GM12878 (cell line): ENCODE measurements at regions not wholly inside any gene's neighbourhood (a gene's known extent, or its start where the extent isn't known, plus 50 kb on each side); places are given as distances from the start of the nearest gene placed in this dataset.

ENCODE experiments used
- ATAC-seq: fragments of 200-7000 bp; cut with Tn5 transposase; 3 replicates; pipeline ENCODE4 v1.9.1; 2020; ENCODE audit warnings: mild to moderate bottlenecking, moderate library complexity
- BruUV-seq: library from RNA; stranded (reverse); fragments of 400-500 nt; replicated peaks from 2 replicates; lab custom pipeline; 2021; lab: Mats Ljungman, UMichigan
- CTCF ChIA-PET: fragments of 300-600 bp; sonication (Branson Sonifier 250); formaldehyde crosslinking; extraction: SDS; loops from one replicate; lab custom pipeline; 2021; ENCODE audit warnings: inconsistent platforms; lab: Yijun Ruan, JAX
- POLR2A ChIA-PET: fragments of 350-600 bp; formaldehyde crosslinking; extraction: SDS; loops from one replicate; lab custom pipeline; 2021; ENCODE audit warnings: inconsistent platforms; lab: Charles Lee
- RAD21 ChIA-PET: fragments of 300-600 bp; sonication (Branson Sonifier 250); formaldehyde crosslinking; loops from one replicate; lab custom pipeline; 2023; ENCODE audit warnings: antibody characterized with exemption; ENCODE audit not compliant: unreplicated experiment; lab: Charles Lee
- SMC1A ChIA-PET: fragments of 300-600 bp; sonication (Branson Sonifier 250); formaldehyde crosslinking; loops from one replicate; lab custom pipeline; 2023; ENCODE audit not compliant: unreplicated experiment, uncharacterized antibody; lab: Charles Lee
- DNase-seq: peaks from one replicate; pipeline ENCODE4 v3.0.0-alpha.2; 2011; ENCODE audit warnings: low read depth, low spot score
- FAIRE-seq: peaks from 3 replicates; lab custom pipeline; 2011; peaks lifted over from hg19 to GRCh38; lab: Jason Lieb, UNC
- H2AFZ ChIP-seq: 2 replicates; pipeline ENCODE4 v1.6.0; 2011; ENCODE audit warnings: low read depth, low read length, control low read depth; ENCODE audit not compliant: control insufficient read depth
- H3K27ac ChIP-seq: 2 replicates; pipeline ENCODE4 v1.5.1; 2011; ENCODE audit warnings: control low read depth; ENCODE audit not compliant: control insufficient read depth, insufficient read depth
- H3K27me3 ChIP-seq, 2 experiments: replicated peaks in 1 of 2; 2 replicates each; pipeline versions ENCODE4 v1.6.0 to v1.6.1; 2011; ENCODE audit warnings: low read length in 1 of 2; ENCODE audit not compliant: control insufficient read depth in 2 of 2, insufficient read depth in 2 of 2
- H3K36me3 ChIP-seq, 2 experiments: 2 replicates each; pipeline ENCODE4 v1.5.1; 2011; ENCODE audit warnings: low read length in 1 of 2; ENCODE audit not compliant: control insufficient read depth in 2 of 2, insufficient read depth in 2 of 2
- H3K4me1 ChIP-seq: 2 replicates; pipeline ENCODE4 v1.6.1; 2011; ENCODE audit warnings: mild to moderate bottlenecking, low read length, moderate library complexity, mixed read lengths; ENCODE audit not compliant: control insufficient read depth, insufficient read depth
- H3K4me2 ChIP-seq: 2 replicates; pipeline ENCODE4 v1.6.0; 2011; ENCODE audit warnings: control low read depth; ENCODE audit not compliant: control insufficient read depth, insufficient read depth
- H3K4me3 ChIP-seq: fragments of 200-600 bp; sonication (generic); 2 replicates; pipeline ENCODE4 v1.5.1; 2016
- H3K79me2 ChIP-seq: 2 replicates; pipeline ENCODE4 v1.6.0; 2011; ENCODE audit warnings: low read length; ENCODE audit not compliant: control insufficient read depth, insufficient read depth
- H3K9ac ChIP-seq: 2 replicates; pipeline ENCODE4 v1.8.0; 2011; ENCODE audit warnings: low read length, control low read depth, mixed read lengths; ENCODE audit not compliant: control insufficient read depth, insufficient read depth
- H3K9me3 ChIP-seq: replicated peaks from 3 replicates; pipeline ENCODE4 v1.5.1; 2011; ENCODE audit warnings: mild to moderate bottlenecking, low read length; ENCODE audit not compliant: control insufficient read depth, insufficient read depth
- H4K20me1 ChIP-seq: 2 replicates; pipeline ENCODE4 v1.6.0; 2011; ENCODE audit not compliant: control insufficient read depth, insufficient read depth
- BRCA1 ChIP-seq: IDR thresholded peaks from 2 replicates; pipeline ENCODE4 v1.6.1; 2011; ENCODE audit warnings: low read depth, low read length, improper control_type of control experiment
- CEBPZ ChIP-seq: fragments of 150-350 bp; IDR thresholded peaks from 2 replicates; pipeline ENCODE4 v1.6.1; 2016; ENCODE audit warnings: low read depth, low read length
- CHD2 ChIP-seq: IDR thresholded peaks from 2 replicates; pipeline ENCODE4 v1.6.1; 2011; ENCODE audit warnings: low read depth, low read length, improper control_type of control experiment, borderline replicate concordance
- CHD4 ChIP-seq: fragments of 200-600 bp; sonication (generic); IDR thresholded peaks from 2 replicates; pipeline ENCODE4 v1.6.1; 2016; ENCODE audit warnings: mild to moderate bottlenecking
- GATAD2B ChIP-seq: fragments of 450-650 bp; conservative IDR thresholded peaks from 2 replicates; pipeline ENCODE4 v1.6.1; 2017; ENCODE audit warnings: low read depth, mild to moderate bottlenecking, moderate library complexity
- HDAC6 ChIP-seq: fragments of 200-600 bp; sonication (generic); IDR thresholded peaks from one replicate; pipeline ENCODE4 v1.8.0; 2017; ENCODE audit warnings: antibody characterized with exemption; ENCODE audit not compliant: unreplicated experiment
- HDGF ChIP-seq: fragments of 450-650 bp; IDR thresholded peaks from 2 replicates; pipeline ENCODE4 v1.6.1; 2016; ENCODE audit warnings: antibody characterized with exemption
- HSF1 ChIP-seq: fragments of 150-350 bp; IDR thresholded peaks from 2 replicates; pipeline ENCODE4 v1.6.1; 2014; ENCODE audit warnings: mild to moderate bottlenecking, low read depth, low read length
- MEF2B ChIP-seq: fragments of 450-650 bp; IDR thresholded peaks from 2 replicates; pipeline ENCODE4 v1.6.1; 2018; ENCODE audit warnings: mild to moderate bottlenecking, moderate library complexity; ENCODE audit not compliant: partially characterized antibody, poor library complexity, severe bottlenecking
- MTA2 ChIP-seq: fragments of 450-650 bp; IDR thresholded peaks from 2 replicates; pipeline ENCODE4 v1.6.1; 2016; ENCODE audit warnings: low read depth, mild to moderate bottlenecking, moderate library complexity
- POLR2A ChIP-seq: IDR thresholded peaks from 2 replicates; pipeline ENCODE4 v1.6.1; 2011; ENCODE audit warnings: low read depth, mild to moderate bottlenecking, low read length
- RELA ChIP-seq: fragments of 450-650 bp; IDR thresholded peaks from 2 replicates; pipeline ENCODE4 v1.8.0; 2014; ENCODE audit warnings: borderline replicate concordance; ENCODE audit not compliant: partially characterized antibody
- STAT3 ChIP-seq: IDR thresholded peaks from 2 replicates; pipeline ENCODE4 v1.6.1; 2011; ENCODE audit warnings: low read depth, low read length, improper control_type of control experiment
- ZNF384 ChIP-seq: IDR thresholded peaks from 2 replicates; pipeline ENCODE4 v1.6.1; 2012; ENCODE audit warnings: low read depth, mild to moderate bottlenecking, low read length, improper control_type of control experiment, borderline replicate concordance
- WGBS: methylation state at CpG from one replicate; pipeline ENCODE4 v1.1.6; 2016; ENCODE audit warnings: low lambda C conversion rate; ENCODE audit not compliant: insufficient replicate concordance, insufficient coverage; ENCODE audit errors: missing lambda C conversion rate; 5-methylcytosine and 5-hydroxymethylcytosine counted together
- in situ Hi-C: fragments of 300-500 bp; cut with MboI; formaldehyde crosslinking; loops from 9 replicates; pipeline ENCODE4 v1.14.3; 2018; ENCODE audit warnings: mixed read lengths
- intact Hi-C: fragments of 100-400 bp; cut with micrococcal nuclease; formaldehyde crosslinking; loops from one replicate; pipeline ENCODE4 v1.14.2; 2022; ENCODE audit not compliant: unreplicated experiment
- TF ChIP-seq, protein P1 (sequence below): fragments of 450-650 bp; IDR thresholded peaks from 2 replicates; pipeline ENCODE4 v1.6.1; 2018; ENCODE audit warnings: mild to moderate bottlenecking, low read depth, moderate library complexity; ENCODE audit not compliant: partially characterized antibody

GRCh38 chr12:88918161-88918560, 337.9 kb upstream of the KITLG start:
- ATAC-seq (no peak), FAIRE-seq (no peak), DNase-seq (no peak)
- Histone ChIP-seq H2AFZ (no peak overlapping the region), H3K4me1 (no peaks in the 10 kb centered on the region), H3K36me3 (no peaks in the 10 kb centered on the region), H3K27ac (no peak overlapping the region), H3K9ac (no peak overlapping the region), H3K79me2 (no peaks in the 10 kb centered on the region), H3K4me2 (no peak overlapping the region), H3K4me3 (no peak overlapping the region), H3K27me3 (no peaks in the 10 kb centered on the region), H4K20me1 (no peaks in the 10 kb centered on the region), H3K9me3 (no peaks in the 10 kb centered on the region; the same call in 2 of the 3 replicates)
- POLR2A ChIA-PET, result no interaction called here
- RAD21 ChIA-PET, result no interaction called here
- WGBS, result 0% methylated on average over 1 of the region's 1 CpG
- intact Hi-C loops, result no loop called here
- SMC1A ChIA-PET, result no interaction called here
- in situ Hi-C loops, result no loop called here
- BruUV-seq, result no TSS peak
- CTCF ChIA-PET, result no interaction called here
- TF ChIP-seq HSF1, result no peak
- no peak for TF ChIP-seq ZNF384
- TF ChIP-seq, protein P1, sequence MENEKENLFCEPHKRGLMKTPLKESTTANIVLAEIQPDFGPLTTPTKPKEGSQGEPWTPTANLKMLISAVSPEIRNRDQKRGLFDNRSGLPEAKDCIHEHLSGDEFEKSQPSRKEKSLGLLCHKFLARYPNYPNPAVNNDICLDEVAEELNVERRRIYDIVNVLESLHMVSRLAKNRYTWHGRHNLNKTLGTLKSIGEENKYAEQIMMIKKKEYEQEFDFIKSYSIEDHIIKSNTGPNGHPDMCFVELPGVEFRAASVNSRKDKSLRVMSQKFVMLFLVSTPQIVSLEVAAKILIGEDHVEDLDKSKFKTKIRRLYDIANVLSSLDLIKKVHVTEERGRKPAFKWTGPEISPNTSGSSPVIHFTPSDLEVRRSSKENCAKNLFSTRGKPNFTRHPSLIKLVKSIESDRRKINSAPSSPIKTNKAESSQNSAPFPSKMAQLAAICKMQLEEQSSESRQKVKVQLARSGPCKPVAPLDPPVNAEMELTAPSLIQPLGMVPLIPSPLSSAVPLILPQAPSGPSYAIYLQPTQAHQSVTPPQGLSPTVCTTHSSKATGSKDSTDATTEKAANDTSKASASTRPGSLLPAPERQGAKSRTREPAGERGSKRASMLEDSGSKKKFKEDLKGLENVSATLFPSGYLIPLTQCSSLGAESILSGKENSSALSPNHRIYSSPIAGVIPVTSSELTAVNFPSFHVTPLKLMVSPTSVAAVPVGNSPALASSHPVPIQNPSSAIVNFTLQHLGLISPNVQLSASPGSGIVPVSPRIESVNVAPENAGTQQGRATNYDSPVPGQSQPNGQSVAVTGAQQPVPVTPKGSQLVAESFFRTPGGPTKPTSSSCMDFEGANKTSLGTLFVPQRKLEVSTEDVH, result no peak
- no peak for TF ChIP-seq RELA
- no peak for TF ChIP-seq GATAD2B
- TF ChIP-seq POLR2A, result no peak
- TF ChIP-seq MTA2, result no peak
- TF ChIP-seq HDAC6, result no peak
- no peak for TF ChIP-seq MEF2B
- TF ChIP-seq CEBPZ, result no peak
- TF ChIP-seq CHD4, result no peak
- TF ChIP-seq CHD2, result no peak
- no peak for TF ChIP-seq BRCA1
- no peak for TF ChIP-seq HDGF
- TF ChIP-seq STAT3, result no peak
